NCI-H2196 (cell line): ENCODE measurements at regions not wholly inside any gene's neighbourhood (a gene's known extent, or its start where the extent isn't known, plus 50 kb on each side); places are given as distances from the start of the nearest gene placed in this dataset.
"Not testable (repeated sequence)": the region's sequence is repeated elsewhere in the genome, so short reads cannot be mapped to it uniquely, and the experiment has no call there.

Experiments used
- DNase-seq: peaks from one replicate; lab custom pipeline; 2025; ENCODE audit not compliant: unreplicated experiment; lab: John Stamatoyannopoulos, UW

DNA sequence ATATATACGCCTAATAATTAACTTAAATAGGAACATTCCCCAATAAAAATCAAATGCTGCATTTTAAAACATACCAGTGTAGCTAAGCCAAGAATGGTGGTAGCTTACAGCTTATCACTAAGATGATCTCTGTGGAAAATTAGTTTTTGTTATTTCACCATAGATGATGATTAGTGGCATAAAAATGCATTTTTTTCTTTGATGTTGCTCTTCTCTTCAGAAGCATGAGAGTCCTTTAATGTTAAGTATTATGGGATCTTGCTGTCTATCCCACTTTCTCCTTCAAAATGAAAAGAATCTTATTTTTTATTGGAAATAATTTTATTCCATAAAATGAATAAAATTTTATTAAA lies 731.0 kb downstream of the SLITRK1 start:
- DNase-seq: no peak

- no peak for DNase-seq
These were observed 731.5 kb downstream of the SLITRK1 start for GRCh38 chr13:83150616-83151307.

DNA sequence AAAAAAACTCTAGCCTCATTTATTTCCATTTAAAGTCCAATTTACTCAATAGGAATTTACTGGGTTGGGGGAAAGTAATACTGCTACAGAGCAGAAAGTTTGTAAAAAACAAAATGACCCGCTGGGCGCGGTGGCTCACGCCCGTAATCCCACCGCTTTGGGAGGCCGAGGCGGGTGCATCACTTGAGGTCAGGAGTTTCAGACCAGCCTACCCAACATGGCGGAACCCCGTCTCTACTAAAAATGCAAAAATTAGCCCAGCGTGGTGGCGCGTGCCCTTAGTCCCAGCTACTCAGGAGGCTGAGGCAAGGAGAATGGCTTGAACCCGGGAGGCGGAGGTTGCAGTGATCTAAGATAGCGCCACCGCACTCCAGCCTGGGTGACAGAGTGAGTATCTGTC lies 745.6 kb downstream of the SLITRK1 start:
- DNase-seq: no peak

GRCh38 chr13:83125791-83126190 lies 756.5 kb downstream of the SLITRK1 start:
- no peak for DNase-seq

- DNase-seq: no peak
These were observed 760.4 kb downstream of the SLITRK1 start for GRCh38 chr13:83121896-83122295.

- DNase-seq: no peak
These were observed 765.2 kb downstream of the SLITRK1 start for GRCh38 chr13:83117046-83117445.

DNA sequence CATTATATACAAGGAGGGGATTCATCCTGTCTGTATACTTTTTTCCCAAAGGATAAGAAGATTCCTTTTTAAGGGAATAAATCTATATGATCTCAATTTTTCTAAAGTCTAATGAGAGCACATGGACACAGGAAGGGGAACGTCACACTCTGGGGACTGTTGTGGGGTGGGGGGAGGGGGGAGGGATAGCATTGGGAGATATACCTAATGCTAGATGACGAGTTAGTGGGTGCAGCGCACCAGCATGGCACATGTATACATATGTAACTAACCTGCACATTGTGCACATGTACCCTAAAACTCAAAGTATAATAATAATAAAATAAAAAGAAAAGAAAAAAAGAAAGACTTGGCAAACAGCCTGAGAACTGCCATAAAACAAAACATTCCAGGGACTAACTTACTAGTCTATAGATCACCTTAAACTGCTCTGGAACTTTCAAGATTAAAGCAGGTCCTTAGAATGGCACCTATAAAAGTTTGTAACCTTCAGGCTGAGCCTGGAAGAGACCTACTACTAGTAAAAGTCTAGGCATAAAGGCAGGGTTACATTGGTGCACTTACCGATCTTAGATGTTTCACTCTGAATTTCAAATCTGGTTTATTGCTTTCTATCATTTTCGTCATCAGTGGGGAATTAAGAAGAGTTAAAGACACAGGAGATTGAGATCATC lies 780.6 kb downstream of the SLITRK1 start:
- not testable (repeated sequence) for DNase-seq

DNA sequence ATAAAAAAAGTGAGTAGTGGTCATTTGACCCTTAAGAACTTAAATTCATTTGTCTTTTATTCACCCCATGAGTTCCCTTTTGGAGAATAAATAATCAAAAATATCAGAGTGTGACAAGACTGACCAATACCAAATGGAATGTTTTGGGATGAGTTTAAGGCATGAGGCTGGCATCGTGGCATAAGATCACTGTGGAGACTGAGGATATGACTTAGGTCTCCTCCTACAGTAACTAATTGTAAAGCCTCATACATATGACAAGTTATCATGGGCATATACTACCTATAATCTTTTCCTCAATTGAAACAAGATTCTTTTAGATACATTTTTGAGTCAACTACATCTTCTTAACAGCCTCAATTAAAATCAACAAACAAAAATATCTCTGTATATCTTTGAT lies 782.0 kb downstream of the SLITRK1 start:
- DNase-seq: no peak

GRCh38 chr13:83088858-83089257 lies 793.4 kb downstream of the SLITRK1 start:
- no peak for DNase-seq

DNA sequence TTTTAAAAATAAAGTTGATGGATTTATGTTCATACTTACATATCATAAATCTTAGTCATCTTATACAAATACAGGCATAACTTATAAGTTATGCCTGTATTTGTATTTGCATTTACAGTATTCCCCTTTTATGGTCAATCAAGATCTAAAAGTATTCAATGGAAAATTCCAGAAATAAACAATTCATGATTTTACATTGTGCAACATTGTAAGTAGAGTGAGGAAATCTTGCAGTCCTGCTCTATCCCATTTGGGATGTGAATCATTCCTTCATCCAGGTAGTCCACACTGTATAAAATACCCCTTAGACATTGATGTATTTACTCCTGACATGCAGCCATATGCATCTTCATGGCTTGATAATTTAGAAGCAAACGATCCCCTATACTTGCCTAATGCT lies 795.3 kb downstream of the SLITRK1 start:
- no peak for DNase-seq

- no peak for DNase-seq
These were observed 796.2 kb downstream of the SLITRK1 start for GRCh38 chr13:83086088-83086487.

DNA sequence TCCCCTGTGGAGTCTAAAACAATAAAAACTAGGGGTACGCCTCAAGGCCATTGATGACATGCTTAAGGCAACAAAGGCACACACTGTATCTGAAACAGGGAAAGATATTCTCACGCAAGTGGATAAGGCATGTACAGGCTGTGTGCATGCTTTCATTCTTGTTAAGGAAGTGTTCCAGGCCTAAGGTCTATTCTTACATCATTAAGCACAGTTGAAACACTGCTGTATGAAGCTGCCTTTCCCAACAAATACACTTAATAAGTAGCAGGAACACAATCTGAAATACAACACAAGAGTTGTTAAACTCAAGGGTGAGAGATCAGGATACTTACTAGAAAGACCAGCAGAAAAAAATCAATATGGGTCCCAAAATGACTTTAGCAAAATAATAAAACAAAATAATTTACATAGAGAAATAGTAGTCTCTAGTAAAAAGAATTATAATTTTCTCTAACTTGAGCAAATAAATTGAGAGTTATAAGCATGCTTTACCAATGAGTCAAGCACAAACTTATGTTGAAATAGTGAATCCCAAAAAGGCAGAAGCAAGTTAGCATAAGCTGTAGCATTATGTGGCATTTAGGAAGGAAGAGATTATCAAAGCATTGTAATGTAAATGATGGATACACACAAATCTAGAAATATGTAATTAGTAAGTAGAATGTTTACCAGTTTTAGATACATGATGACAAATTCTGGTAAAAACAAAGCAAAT lies 796.9 kb downstream of the SLITRK1 start:
- no peak for DNase-seq

DNA sequence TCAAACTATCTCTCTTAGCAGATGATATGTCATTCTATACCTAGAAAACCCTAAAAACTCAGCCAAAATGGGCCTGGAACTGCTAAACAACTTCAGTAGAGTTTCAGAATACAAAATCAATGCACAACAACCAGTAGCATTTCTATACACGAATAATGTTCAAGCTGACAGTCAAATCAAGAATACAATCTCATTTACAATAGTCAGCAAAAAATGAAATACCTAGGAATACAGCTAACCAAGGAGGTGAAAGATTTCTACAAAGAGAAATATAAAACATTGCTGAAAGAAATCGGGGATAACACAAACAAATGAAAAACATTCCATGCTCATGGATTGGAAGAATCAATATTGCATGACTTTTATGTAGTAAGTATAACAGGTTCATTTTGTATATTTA lies 804.8 kb downstream of the SLITRK1 start:
- no peak for DNase-seq

DNA sequence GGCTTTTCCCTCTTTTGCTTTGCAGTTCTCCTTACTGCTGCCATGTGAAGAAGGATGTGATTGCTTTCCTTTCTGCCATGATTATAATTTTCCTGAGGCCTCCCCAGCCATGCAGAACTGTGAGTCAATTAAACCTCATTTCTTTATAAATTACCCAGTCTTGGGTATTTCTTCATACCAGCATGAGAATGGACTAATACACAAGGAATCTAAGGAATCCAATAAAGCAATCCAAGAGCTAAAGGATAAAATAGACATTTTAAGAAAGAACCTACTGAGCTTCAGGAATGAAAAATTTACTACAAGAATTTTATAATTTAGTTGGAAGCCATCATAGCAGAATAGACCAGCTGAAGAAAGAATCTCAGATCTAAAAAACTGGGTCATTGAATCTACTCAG lies 808.3 kb downstream of the SLITRK1 start:
- DNase-seq: not testable (repeated sequence)

DNA sequence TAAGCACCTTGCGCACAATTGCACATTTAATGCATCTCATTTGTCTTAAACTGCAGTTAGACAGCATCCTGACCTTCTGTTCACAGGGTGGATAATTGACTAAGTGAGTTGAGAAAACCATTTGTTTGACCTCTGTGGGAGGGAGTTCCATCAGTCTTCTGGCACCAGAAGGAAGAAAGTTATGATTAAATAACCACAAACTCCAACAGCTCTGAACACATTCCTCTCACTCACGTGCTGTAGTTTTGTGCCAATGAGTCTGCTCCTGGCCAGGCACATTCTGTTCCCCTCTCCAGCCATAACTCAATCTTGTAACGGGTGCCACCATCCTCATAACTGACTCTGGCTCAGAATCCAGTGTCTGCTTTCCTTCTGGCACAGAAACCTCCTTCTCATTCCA lies 817.2 kb downstream of the SLITRK1 start:
- no peak for DNase-seq

DNA sequence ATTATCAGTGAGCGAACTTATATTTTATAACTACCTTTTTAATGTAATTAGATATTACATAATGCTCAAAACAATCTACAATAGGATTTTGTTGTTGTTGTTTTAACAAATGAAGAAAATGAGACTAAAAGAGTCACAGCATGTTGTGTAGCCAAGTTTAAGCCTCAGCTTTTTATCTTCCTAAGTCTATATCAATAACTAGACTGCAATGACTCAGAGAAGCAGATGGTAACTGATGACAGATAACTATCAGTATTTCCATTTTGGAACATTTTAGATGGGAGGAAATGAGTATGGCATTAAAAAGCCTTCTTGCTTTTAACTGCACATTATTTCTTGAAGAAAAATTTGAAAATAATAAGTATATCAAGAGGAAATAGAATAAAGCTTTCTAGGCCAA lies 825.2 kb downstream of the SLITRK1 start:
- no peak for DNase-seq

DNA sequence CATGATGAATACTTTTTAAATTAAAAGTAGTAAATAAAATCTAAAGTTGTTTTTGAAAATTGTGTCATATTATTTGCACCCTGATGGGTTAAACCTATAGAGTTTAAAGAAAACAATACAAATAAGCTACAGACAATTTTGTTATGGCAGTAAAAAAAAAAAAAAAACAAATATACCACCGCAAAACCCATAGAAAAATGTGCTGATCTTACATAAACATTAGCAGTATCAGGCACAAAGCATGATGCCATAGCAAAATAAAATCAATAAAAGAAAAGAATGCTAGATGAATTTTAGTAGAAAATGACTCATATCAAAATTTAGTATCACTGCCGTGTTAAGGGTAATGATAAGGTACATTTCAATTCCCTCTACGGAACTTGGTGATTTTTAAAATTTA lies 826.0 kb downstream of the SLITRK1 start:
- no peak for DNase-seq

DNA sequence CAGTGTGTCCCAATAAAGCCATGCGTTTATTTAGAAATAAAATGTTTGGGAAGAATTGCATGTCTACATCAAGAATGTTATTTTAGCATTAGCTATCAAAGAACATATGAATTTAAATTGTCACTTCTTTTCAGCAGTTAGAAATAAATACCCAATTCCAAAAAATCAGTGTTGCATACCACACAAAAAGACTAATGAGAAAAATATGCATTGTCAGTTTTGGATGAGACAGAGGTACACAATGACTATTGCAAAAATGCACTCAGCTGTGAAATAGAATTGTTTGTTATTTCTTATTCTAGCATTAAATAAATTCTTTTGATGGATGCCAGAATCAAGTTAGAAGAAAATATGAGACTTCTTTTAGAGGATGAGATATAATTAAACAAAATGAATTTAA lies 833.9 kb downstream of the SLITRK1 start:
- DNase-seq: no peak

DNA sequence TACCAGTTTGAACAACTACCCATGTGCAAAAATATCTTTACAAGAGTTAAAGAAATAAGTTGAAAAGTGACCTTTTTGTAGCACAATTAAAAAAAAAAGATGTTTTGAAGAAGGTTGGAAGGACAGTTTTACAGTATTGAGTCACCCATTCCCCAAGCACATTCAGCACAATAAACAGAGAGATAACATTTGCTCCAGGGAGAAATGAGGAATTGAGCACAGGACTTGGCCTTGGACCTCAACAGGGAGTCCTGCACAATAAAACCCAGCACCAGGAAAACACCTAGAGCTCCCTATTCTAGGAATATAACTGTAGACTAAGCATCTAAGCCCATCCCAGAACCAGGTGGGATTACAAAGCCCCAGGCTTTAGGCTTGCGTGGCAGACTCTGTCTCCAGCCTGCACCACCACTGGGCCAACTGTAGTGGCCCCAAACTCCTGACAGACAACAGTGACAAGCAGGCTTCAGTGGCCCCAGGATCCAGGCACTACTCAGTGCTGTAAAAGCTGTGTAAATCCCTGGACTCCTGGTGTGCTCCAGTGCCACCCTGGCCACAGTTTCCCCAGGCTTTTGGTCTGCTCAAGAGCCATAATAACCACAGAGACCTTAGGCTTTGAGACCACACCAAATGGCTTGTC lies 857.2 kb downstream of the SLITRK1 start:
- DNase-seq: no peak

- DNase-seq: no peak
These were observed 858.0 kb downstream of the SLITRK1 start for GRCh38 chr13:83024232-83024631.

- no peak for DNase-seq
These were observed 862.3 kb downstream of the SLITRK1 start for GRCh38 chr13:83019986-83020385.

DNA sequence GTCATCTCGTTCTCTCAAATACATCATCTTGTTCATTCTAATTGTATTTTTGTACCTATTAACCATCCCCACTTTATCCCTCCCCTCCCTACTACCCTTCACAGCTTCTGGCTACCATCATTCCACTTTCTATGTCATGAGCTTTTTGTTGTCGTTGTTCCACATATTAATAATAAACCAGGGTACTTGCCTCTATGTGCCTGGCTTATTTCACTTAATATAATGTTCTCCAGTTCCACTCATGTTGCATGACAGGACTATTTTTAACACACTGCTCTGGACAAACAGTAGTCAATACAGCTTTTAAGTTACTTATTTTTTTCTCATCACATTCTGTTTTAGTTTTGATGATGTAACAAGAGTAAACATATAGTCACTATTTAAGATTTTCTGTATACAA lies 872.3 kb downstream of the SLITRK1 start:
- no peak for DNase-seq
